Stimulated activated CD8-positive, alpha-beta memory T cell treated with anti-CD3 and anti-CD28 coated beads, Interleukin-2, amount 100 ng/mL, for 1 hour (primary cell): ENCODE measurements at regions not wholly inside any gene's neighbourhood (a gene's known extent, or its start where the extent isn't known, plus 50 kb on each side); places are given as distances from the start of the nearest gene placed in this dataset.

Experiments
- DNase-seq, 2 donors: peaks; one replicate each; pipeline ENCODE4 v3.0.0-alpha.2; 2020; ENCODE audit warnings: low read depth in 2 of 2

DNA sequence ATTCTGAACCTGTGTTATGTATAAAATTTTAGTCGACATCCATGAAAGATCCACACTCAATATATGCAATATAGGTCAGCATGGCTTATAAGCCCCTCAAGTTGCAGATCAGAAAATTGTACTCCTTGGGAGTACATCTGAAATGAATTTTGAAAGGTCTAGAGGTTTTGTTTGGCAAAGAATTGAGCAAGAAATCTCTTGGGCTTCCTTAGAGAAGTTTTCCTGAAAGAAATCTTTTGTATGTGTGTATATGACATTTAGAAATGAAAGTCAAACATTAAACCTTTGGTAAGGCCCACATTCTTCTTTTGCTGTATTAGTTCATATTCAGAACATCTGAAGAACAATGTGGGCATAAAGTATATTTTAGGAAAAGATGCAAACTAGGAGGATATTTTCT is 1006.6 kb downstream of the NAALADL2 start:
- no peak for DNase-seq

- no peak for DNase-seq
Observed at GRCh38 chr3:175861916-175862315, 1002.8 kb downstream of the NAALADL2 start.
